ENCODE measurements at regions not wholly inside any gene's neighbourhood (a gene's known extent, or its start where the extent isn't known, plus 50 kb on each side); places are given as distances from the start of the nearest gene placed in this dataset.

GRCh38 chr4:38601244-38601915, 62.6 kb upstream of the KLF3 start:
- ATAC-seq (peak; percentile 80 to 88 (median 84)), DNase-seq (peak in 1 of 3 donors; percentile 56)
- Histone ChIP-seq H3K4me3 (no peak overlapping the region), H3K36me3 (no peaks in the 10 kb centered on the region), H3K4me1 (peaks cover 0 to 19% (median 3%) of the 10 kb centered on the region in 4 donors), H3K27ac (no peak overlapping the region), H3K27me3 (no peaks in the 10 kb centered on the region), H3K9me3 (no peaks in the 10 kb centered on the region)
- WGBS (ENCODE audit: insufficient coverage, low coverage, low lambda C conversion rate, missing lambda C conversion rate): 19% methylated on average over 6 of the region's 6 CpGs
- intact Hi-C loops (cut with DNase I): no loop called here
- TF ChIP-seq POLR2A (IDR thresholded peaks at IDR 0.05) (no peak), CTCF (IDR thresholded peaks at IDR 0.05) (no peak)

- Histone ChIP-seq H3K27me3 (no peaks in the 10 kb centered on the region), H3K9me3 (no peaks in the 10 kb centered on the region), H3K27ac (no peak overlapping the region), H3K4me1 (peaks cover 0 to 19% (median 3%) of the 10 kb centered on the region in 4 donors), H3K36me3 (no peaks in the 10 kb centered on the region), H3K4me3 (no peak overlapping the region)
- WGBS (ENCODE audit: insufficient coverage, low coverage, low lambda C conversion rate, missing lambda C conversion rate): 70% methylated on average over 3 of the region's 3 CpGs
- intact Hi-C loops (cut with DNase I): no loop called here
- no peak for DNase-seq
- no peak for TF ChIP-seq CTCF (IDR thresholded peaks at IDR 0.05)
- no peak for TF ChIP-seq POLR2A (IDR thresholded peaks at IDR 0.05)
- no peak for ATAC-seq
Observed at GRCh38 chr4:38601916-38602291, 62.1 kb upstream of the KLF3 start.

- Histone ChIP-seq H3K9me3 (no peaks in the 10 kb centered on the region), H3K27ac (no peak overlapping the region), H3K4me1 (peaks cover 0 to 19% (median 3%) of the 10 kb centered on the region in 4 donors), H3K36me3 (no peaks in the 10 kb centered on the region), H3K4me3 (no peak overlapping the region), H3K27me3 (no peaks in the 10 kb centered on the region)
- no peak for ATAC-seq
- intact Hi-C loops (cut with DNase I): no loop called here
- 75% methylated on average over 1 of the region's 6 CpGs for WGBS (ENCODE audit: insufficient coverage, low coverage, low lambda C conversion rate, missing lambda C conversion rate)
- DNase-seq: no peak
- TF ChIP-seq CTCF (IDR thresholded peaks at IDR 0.05) (no peak), POLR2A (IDR thresholded peaks at IDR 0.05) (no peak)
Observed at GRCh38 chr4:38603652-38604051, 60.3 kb upstream of the KLF3 start.

GRCh38 chr4:38605181-38605752, 58.7 kb upstream of the KLF3 start:
- no peak overlapping the region for H3K4me3 ChIP-seq
- no peak for DNase-seq
- no peaks in the 10 kb centered on the region for H3K27me3 ChIP-seq
- ATAC-seq: no peak
- H3K4me1 ChIP-seq: peaks cover 0 to 19% (median 3%) of the 10 kb centered on the region in 4 donors
- intact Hi-C loops (cut with DNase I): no loop called here
- H3K27ac ChIP-seq: no peak overlapping the region
- no peaks in the 10 kb centered on the region for H3K36me3 ChIP-seq
- whole genome bisulfite sequencing (ENCODE audit: insufficient coverage, low coverage, low lambda C conversion rate, missing lambda C conversion rate): 50% methylated on average over 6 of the region's 6 CpGs
- no peaks in the 10 kb centered on the region for H3K9me3 ChIP-seq
- TF ChIP-seq CTCF (IDR thresholded peaks at IDR 0.05) (no peak), POLR2A (IDR thresholded peaks at IDR 0.05) (no peak)

Measured in right lobe of liver (tissue), 6 donors.